Stimulated activated naive B cell treated with anti-CD40 and anti-IgM and Interleukin-4, amounts not matched to agents 10 μg/mL and 1 μg/mL and 100 μg/mL, for 72 hours (primary cell): ENCODE measurements at regions not wholly inside any gene's neighbourhood (a gene's known extent, or its start where the extent isn't known, plus 50 kb on each side); places are given as distances from the start of the nearest gene placed in this dataset.
"Not testable (repeated sequence)": the region's sequence is repeated elsewhere in the genome, so short reads cannot be mapped to it uniquely, and the experiment has no call there.

Source experiments
- ATAC-seq, 2 donors: fragments of 150-1000 bp; cut with Tn5 transposase; replicated peaks; 2 replicates each; pipeline ENCODE4 v1.10.0; 2021; ENCODE audit warnings: moderate library complexity in 1 of 2
- DNase-seq: peaks from one replicate; pipeline ENCODE4 v3.0.0; 2021
- H3K27ac Mint-ChIP-seq: one replicate; pipeline ENCODE4 v1.8.0; 2022; ENCODE audit warnings: mild to moderate bottlenecking, mixed read lengths
- H3K27me3 Mint-ChIP-seq, 2 donors: one replicate each; pipeline ENCODE4 v1.8.0; 2022; ENCODE audit warnings: mixed read lengths in 2 of 2
- H3K36me3 Mint-ChIP-seq, 2 donors: one replicate each; pipeline ENCODE4 v1.8.0; 2022; ENCODE audit warnings: mixed read lengths in 2 of 2, mild to moderate bottlenecking in 1 of 2
- H3K4me1 Mint-ChIP-seq, 2 donors: one replicate each; pipeline ENCODE4 v1.8.0; 2022; ENCODE audit warnings: mixed read lengths in 2 of 2, mild to moderate bottlenecking in 1 of 2
- H3K4me3 Mint-ChIP-seq, 2 donors: one replicate each; pipeline ENCODE4 v1.8.0; 2022; ENCODE audit warnings: mild to moderate bottlenecking in 2 of 2, mixed read lengths in 2 of 2, moderate library complexity in 1 of 2
- H3K9me3 Mint-ChIP-seq, 2 donors: one replicate each; pipeline ENCODE4 v1.8.0; 2022; ENCODE audit warnings: mixed read lengths in 2 of 2, mild to moderate bottlenecking in 1 of 2

- H3K4me3 Mint-ChIP-seq, result no peak overlapping the region
- peaks cover 19 to 27% of the 10 kb centered on the region in 2 donors for H3K9me3 Mint-ChIP-seq
- H3K27me3 Mint-ChIP-seq, result no peaks in the 10 kb centered on the region
- ATAC-seq, result no peak
- H3K27ac Mint-ChIP-seq, result no peak overlapping the region
- no peak for DNase-seq
- no peaks in the 10 kb centered on the region for H3K4me1 Mint-ChIP-seq
- no peaks in the 10 kb centered on the region for H3K36me3 Mint-ChIP-seq
These were observed 1738.2 kb downstream of the TP53TG3F start for GRCh38 chr16:35197656-35198055.

- H3K27ac Mint-ChIP-seq, result no peak overlapping the region
- no peaks in the 10 kb centered on the region for H3K36me3 Mint-ChIP-seq
- H3K4me3 Mint-ChIP-seq, result no peak overlapping the region
- H3K27me3 Mint-ChIP-seq, result no peaks in the 10 kb centered on the region
- ATAC-seq, result no peak
- no peak for DNase-seq
- H3K9me3 Mint-ChIP-seq, result peaks cover 19 to 27% of the 10 kb centered on the region in 2 donors
- no peaks in the 10 kb centered on the region for H3K4me1 Mint-ChIP-seq
These were observed 1739.1 kb downstream of the TP53TG3F start for GRCh38 chr16:35198223-35199199.

GRCh38 chr16:35200662-35201061 lies 1741.2 kb downstream of the TP53TG3F start:
- ATAC-seq, result no peak
- Mint-ChIP-seq H3K4me1 (no peaks in the 10 kb centered on the region), H3K4me3 (no peak overlapping the region), H3K36me3 (no peaks in the 10 kb centered on the region), H3K27ac (no peak overlapping the region), H3K9me3 (peaks cover 10 to 22% of the 10 kb centered on the region in 2 donors), H3K27me3 (no peaks in the 10 kb centered on the region)
- DNase-seq, result no peak

GRCh38 chr16:35201151-35201550 lies 1741.7 kb downstream of the TP53TG3F start:
- H3K9me3 Mint-ChIP-seq, result peaks cover 8 to 22% of the 10 kb centered on the region in 2 donors
- ATAC-seq, result no peak
- no peaks in the 10 kb centered on the region for H3K4me1 Mint-ChIP-seq
- no peak overlapping the region for H3K4me3 Mint-ChIP-seq
- no peak overlapping the region for H3K27ac Mint-ChIP-seq
- H3K36me3 Mint-ChIP-seq, result no peaks in the 10 kb centered on the region
- no peak for DNase-seq
- no peaks in the 10 kb centered on the region for H3K27me3 Mint-ChIP-seq

- Mint-ChIP-seq H3K27ac (no peak overlapping the region), H3K36me3 (no peaks in the 10 kb centered on the region), H3K9me3 (peaks cover 7 to 23% of the 10 kb centered on the region in 2 donors), H3K4me3 (no peak overlapping the region), H3K4me1 (no peaks in the 10 kb centered on the region), H3K27me3 (no peaks in the 10 kb centered on the region)
- DNase-seq (no peak), ATAC-seq (no peak)
These were observed 1744.2 kb downstream of the TP53TG3F start for GRCh38 chr16:35203636-35204035.

GRCh38 chr16:35207059-35207999 lies 1747.9 kb downstream of the TP53TG3F start:
- no peak overlapping the region for H3K27ac Mint-ChIP-seq
- no peak overlapping the region for H3K4me3 Mint-ChIP-seq
- no peaks in the 10 kb centered on the region for H3K27me3 Mint-ChIP-seq
- H3K4me1 Mint-ChIP-seq, result no peaks in the 10 kb centered on the region
- no peaks in the 10 kb centered on the region for H3K36me3 Mint-ChIP-seq
- peaks cover 6% of the 10 kb centered on the region in 2 donors for H3K9me3 Mint-ChIP-seq
- no peak for ATAC-seq
- no peak for DNase-seq

GRCh38 chr16:35208001-35208935 lies 1748.9 kb downstream of the TP53TG3F start:
- ATAC-seq (no peak), DNase-seq (no peak)

GRCh38 chr16:35210681-35211433 lies 1751.4 kb downstream of the TP53TG3F start:
- DNase-seq (no peak), ATAC-seq (no peak)
- no peaks in the 10 kb centered on the region for H3K36me3 Mint-ChIP-seq
- peaks cover 8 to 10% of the 10 kb centered on the region in 2 donors for H3K9me3 Mint-ChIP-seq
- no peaks in the 10 kb centered on the region for H3K4me1 Mint-ChIP-seq
- no peaks in the 10 kb centered on the region for H3K27me3 Mint-ChIP-seq
- H3K4me3 Mint-ChIP-seq, result no peak overlapping the region
- H3K27ac Mint-ChIP-seq, result no peak overlapping the region

More at GRCh38 chr16:35208001-35208935, 1748.9 kb downstream of the TP53TG3F start:
- Mint-ChIP-seq H3K4me3 (no peak overlapping the region), H3K36me3 (no peaks in the 10 kb centered on the region), H3K4me1 (no peaks in the 10 kb centered on the region), H3K9me3 (peaks cover 6% of the 10 kb centered on the region in 2 donors), H3K27ac (no peak overlapping the region), H3K27me3 (no peaks in the 10 kb centered on the region)

- no peak for ATAC-seq
- Mint-ChIP-seq H3K4me3 (no peak overlapping the region), H3K36me3 (no peaks in the 10 kb centered on the region), H3K4me1 (no peaks in the 10 kb centered on the region), H3K9me3 (peaks cover 7 to 9% of the 10 kb centered on the region in 2 donors), H3K27ac (no peak overlapping the region), H3K27me3 (no peaks in the 10 kb centered on the region)
- DNase-seq, result no peak
These were observed 1755.4 kb downstream of the TP53TG3F start for GRCh38 chr16:35214840-35215239.

GRCh38 chr16:35215287-35215686 lies 1755.9 kb downstream of the TP53TG3F start:
- Mint-ChIP-seq H3K27ac (no peak overlapping the region), H3K4me3 (no peak overlapping the region), H3K36me3 (no peaks in the 10 kb centered on the region), H3K27me3 (no peaks in the 10 kb centered on the region), H3K9me3 (peaks cover 7 to 9% of the 10 kb centered on the region in 2 donors), H3K4me1 (no peaks in the 10 kb centered on the region)
- no peak for DNase-seq
- no peak for ATAC-seq

GRCh38 chr16:35216261-35216660 lies 1756.8 kb downstream of the TP53TG3F start:
- H3K36me3 Mint-ChIP-seq, DNase-seq, H3K27ac Mint-ChIP-seq, H3K27me3 Mint-ChIP-seq, H3K4me1 Mint-ChIP-seq, H3K9me3 Mint-ChIP-seq, ATAC-seq, H3K4me3 Mint-ChIP-seq: not testable (repeated sequence)

GRCh38 chr16:35221482-35222185 lies 1762.2 kb downstream of the TP53TG3F start:
- no peaks in the 10 kb centered on the region for H3K27me3 Mint-ChIP-seq
- H3K27ac Mint-ChIP-seq, result no peak overlapping the region
- H3K4me1 Mint-ChIP-seq, result no peaks in the 10 kb centered on the region
- H3K9me3 Mint-ChIP-seq, result peaks cover 8 to 17% of the 10 kb centered on the region in 2 donors
- DNase-seq, result no peak
- H3K36me3 Mint-ChIP-seq, result no peaks in the 10 kb centered on the region
- no peak for ATAC-seq
- H3K4me3 Mint-ChIP-seq, result no peak overlapping the region
